HUDEP-2 (cell line): ENCODE measurements at regions not wholly inside any gene's neighbourhood (a gene's known extent, or its start where the extent isn't known, plus 50 kb on each side); places are given as distances from the start of the nearest gene placed in this dataset.
"Not testable (repeated sequence)": the region's sequence is repeated elsewhere in the genome, so short reads cannot be mapped to it uniquely, and the experiment has no call there.

Experiments
- DNase-seq, 76 experiments: peaks; one replicate each; lab custom pipeline; 2025; ENCODE audit not compliant: unreplicated experiment in 76 of 76; lab: John Stamatoyannopoulos, UW

DNA sequence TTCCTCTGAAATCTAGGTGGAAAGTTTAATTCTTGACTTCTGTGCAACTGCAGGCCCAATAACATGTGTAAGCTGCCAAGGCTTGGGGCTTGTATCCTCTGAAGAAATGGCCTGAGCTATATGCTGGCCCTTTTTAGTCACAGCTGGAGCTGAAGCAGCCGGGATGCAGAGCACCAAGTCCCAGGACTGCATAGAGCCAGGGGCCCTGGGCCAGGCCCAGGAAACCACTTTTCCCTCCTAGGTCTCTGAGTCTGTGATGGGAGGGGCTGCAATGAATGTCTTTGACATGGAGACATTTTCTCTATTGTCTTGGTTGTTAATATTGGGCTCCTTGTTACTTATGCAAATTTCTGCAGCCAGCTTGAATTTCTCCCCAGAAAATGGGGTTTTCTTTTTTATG, 588.5 kb downstream of the CENPC start:
- DNase-seq: no peak

DNA sequence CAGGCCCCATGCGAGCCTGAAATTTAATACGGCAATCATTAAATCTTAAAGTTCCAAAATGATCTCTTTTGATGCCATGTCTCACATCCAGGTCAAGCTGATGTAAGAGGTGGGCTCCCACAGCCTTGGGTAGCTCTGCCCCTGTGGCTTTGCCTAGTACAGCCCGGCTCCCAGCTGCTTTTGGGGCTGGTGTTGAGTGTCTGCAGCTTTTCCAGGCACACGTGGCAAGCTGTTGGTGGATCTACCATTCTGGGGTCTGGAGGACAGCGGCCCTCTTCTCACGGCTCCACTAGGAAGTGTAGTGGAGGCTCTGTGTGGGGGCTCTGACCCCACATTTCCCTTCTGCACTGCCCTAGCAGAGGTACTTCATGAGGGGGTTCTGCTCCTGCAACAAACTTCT, 588.9 kb downstream of the CENPC start:
- no peak for DNase-seq

DNA sequence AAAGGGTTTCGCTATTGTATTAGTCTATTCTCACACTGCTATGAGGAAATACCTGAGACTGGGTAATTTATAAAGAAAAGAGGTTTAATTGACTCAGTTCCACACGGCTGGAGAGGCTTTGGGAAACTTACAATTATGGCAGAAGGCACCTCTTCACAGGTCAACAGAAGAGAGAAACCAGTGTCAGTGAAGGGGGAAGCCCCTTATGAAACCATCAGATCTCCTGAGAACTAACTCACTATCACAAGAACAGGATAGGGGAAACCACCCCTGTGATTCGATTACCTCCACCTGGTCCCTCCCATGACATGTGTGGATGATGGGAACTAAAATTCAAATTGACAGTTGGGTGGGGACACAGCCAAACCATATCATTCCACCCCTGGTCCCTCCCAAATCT, 589.5 kb downstream of the CENPC start:
- no peak for DNase-seq

DNA sequence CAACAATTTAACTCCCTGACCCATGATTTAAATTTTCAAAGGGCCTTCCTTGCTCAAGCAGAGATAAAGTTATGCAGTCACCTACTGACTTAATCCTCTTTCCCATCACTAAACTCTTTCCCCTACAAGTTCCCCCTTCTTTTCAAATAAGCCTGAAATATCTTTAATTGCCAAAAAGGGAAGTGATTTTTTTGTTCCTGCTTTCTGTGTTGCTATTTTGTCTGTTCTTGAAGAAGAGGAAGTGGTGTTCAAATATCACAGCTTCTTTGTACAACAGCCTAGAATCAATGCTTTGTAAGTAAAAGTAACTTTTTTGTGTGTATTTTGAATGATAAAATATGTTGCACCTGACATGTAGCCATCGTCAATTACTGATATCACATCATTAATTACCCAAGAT, 595.9 kb downstream of the CENPC start:
- no peak for DNase-seq

DNA sequence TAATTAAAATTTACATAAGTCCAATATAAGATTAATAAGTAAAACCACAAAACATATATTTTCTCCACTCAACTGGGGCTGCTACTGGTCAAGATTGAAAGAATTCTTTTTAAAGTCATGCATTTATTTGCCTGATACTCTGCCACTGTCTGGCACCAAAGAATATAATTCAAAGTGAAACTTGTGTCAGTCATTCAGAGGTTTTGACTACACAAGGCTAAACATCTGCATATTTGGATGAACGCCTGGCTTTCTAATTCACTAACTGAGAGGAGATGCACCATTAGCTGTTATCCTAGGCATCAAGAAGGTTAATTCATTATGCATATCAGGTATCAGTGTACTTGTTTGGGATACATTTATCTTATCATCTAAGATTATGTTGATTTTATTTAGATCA, 598.5 kb downstream of the CENPC start:
- no peak for DNase-seq

DNA sequence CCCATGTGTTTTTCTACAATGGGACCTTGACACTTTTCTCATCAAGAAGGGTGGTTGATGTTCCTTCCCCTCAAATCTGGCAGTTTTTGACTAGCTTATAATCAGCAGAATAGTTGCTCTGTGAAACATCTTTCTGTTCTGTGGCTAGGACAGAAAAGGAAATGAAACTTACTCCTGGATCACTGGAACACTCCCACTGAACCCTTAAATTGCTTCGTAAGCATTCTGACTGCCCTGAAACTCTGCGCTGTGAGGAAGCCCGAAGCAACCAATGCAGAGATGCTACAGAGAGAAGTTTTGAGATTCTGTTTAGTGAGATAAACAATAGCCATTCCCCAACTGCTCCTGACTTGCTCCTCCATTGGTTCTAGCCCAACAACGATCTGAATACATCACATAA, 602.2 kb downstream of the CENPC start:
- DNase-seq: no peak

DNA sequence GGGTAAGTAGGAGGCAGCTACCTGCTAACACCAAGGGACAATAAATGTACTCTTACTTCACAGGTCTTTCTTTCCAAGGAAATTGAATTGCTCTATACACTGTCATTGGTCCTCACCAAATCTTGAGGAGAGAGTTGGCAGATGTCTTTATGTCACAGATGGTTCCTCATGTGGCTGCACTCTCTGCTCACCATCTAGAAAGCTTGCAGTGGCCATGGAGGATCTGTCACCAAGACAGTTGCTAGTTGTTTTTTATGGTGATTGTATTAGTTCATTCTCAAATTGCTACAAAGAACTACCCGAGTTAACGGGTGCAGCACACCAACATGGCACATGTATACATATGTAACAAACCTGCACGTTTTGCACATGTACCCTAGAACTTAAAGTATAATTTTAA, 613.3 kb downstream of the CENPC start:
- DNase-seq: not testable (repeated sequence)

DNA sequence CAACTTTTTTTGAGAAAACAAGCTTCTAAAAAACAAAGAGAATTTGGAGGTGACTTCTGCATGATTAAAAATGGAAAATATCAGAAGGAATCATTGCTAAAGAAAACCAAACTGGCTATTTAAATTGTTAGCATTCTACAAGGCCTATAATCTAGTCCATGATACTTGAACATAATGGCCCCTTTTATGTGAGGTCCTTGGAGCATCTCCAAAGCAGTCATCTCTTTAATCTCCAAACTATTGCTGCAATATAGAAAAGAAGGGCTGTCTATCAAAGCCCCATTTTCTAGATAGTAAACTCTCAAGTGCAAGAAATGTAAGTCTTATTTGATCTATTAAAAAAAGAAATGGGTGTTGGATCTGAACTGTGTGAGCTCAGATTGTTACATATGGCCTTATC, 615.1 kb downstream of the CENPC start:
- no peak for DNase-seq

DNA sequence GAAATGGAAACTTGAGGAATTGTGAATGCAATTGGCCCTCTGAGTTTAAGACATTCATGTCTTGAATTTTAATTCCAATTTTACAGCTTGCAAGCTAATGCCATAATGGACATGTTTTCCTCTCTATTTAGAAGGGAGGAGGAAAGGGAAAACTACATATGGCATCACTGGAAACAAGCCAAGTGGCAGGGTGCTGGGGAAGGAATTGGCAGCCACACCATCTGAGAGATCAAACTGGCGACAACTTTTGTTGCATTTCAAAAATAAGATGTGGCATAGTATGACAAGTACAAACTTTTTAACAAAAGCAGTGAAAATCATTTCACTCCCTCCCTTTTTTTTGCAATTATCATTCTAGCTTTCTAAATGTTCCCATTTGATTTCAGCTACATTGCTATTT, 615.6 kb downstream of the CENPC start:
- DNase-seq: no peak

DNA sequence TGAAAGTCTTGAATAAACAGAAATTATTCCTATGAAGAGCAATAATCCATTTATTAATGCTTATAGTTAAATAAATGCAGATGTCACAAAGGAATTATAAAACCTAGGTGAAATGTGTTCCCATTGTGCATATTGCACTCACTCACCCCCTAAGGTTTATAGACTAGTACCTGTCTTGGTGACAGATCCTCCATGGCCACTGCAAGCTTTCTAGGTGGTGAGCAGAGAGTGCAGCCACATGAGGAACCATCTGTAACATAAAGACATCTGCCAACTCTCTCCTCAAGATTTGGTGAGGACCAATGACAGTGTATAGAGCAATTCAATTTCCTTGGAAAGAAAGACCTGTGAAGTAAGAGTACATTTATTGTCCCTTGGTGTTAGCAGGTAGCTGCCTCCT, 616.4 kb downstream of the CENPC start:
- not testable (repeated sequence) for DNase-seq

DNA sequence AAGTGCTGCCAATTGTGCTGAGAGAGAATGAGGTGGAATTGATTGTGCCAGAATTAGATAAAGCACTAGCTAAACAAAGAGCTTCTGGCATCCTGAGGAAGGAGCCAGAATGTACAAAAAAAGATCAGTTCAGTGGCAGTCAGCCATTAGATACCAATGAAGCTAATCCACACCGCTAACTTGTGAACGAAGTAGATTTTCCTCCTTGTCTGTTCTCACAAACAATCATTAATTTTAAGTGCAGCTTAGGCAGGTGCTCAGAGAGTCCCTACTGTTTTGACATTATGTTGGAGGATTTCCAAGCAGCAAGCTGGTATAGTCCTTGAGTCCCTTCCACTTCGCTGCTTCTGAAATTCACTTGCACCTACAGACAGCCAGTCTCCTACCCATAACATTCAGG, 617.4 kb downstream of the CENPC start:
- no peak for DNase-seq

DNA sequence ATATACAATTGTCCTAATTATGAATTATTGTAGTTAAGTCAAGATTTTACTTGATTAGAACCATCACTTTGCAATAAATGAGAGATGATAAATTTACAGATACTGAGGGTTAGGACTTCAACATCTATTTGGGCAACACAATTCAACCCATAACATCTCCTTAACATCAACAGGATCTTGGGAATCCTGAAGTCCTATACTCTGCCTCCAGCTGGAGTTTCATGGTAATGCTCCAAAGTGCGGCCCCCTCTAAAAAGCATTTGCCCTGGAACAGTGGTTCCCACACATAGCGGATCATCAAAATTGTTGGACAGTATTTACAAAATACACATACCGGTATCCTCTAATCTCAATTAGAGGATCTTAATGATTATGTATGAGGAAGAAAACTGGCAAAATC, 618.6 kb downstream of the CENPC start:
- no peak for DNase-seq

DNA sequence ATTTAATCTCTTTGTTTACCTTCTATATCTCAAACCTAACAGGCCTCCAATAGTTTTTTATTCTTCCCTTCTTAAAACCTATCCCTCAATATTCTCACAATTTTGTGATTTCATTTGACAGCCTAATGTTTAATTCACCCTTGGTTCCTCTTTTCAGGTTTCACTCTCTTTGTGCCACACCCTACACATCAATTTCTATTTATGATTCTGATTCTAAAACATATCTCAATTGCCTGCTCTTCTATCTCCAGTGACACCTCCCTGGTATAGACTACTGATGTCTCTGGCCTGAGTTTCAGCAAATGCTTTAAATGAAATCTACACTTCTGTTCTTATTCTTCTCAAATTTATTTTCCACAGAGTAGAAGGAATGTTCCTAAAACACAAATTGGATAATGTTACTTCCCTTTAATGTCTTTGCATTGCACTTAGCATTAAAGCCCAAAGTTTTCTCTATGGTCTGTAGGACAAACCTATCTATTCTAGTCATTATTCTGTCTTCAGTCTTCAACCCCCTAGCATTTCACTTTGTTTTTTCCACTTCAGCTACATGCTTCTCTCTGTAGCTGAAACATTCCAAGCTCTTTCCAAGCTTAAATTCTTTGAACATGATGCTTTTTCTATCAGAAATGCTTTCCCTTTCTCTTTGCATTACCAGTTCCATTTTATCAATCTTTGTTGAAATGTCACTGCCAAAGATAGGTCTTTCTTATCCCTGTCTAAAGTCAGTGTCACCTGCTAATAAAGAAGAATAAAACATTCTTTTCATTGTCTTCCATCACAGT, 622.0 kb downstream of the CENPC start:
- no peak for DNase-seq

DNA sequence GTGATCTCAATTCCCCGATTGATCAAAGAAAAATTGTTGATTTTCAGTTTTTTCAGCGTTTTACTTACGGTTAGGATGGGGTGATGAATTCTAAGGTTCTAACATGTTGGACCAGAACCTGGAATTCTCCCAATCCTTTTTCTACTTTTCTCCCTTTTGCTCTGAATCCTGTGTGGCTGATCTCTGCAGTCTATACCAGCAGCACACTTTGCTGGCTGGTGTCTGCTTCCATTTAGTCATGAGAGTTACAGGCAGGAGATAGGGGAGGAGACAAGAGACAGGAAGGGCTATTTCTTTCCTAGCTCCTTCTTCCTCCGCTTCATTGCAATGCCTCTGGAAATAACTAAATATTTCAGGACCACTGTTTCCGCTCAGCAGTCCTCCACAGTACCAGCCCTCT, 623.9 kb downstream of the CENPC start:
- no peak for DNase-seq

DNA sequence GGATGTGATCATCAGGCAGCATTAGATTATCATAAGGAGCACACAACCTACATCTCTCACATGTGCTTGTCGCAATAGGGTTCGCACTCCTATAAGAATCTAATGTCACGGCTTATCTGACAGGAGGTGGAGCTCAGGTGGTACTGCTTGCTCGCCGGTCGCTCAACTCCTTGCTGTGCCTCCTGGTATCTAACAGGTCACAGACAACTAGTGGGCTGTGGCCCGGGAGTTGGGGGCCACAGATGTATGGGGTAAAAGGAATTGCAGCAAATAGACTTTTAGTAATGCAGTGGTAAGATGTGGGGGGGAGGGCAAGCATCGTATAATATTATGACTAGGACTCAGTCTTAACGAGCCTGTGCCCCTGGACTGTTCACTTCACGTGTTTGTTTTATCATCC, 624.8 kb downstream of the CENPC start:
- no peak for DNase-seq

DNA sequence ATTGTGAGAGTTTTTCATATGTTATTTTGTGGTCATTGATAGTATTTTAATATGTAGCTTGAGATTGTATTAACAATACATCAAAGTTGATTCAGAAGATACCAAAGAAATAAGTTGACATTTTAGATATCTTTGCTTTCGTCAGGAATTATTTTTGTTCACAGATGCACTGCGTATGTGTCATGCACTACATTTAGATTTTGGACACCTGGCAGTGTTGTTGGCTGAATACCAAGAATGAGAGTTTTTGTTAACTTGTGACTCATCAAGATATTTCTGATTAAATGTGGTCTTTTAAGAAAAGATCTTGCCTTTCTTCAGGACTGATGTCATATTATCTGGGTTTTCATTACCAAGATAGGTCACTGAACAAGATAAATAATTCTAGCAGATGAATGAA, 633.4 kb downstream of the CENPC start:
- no peak for DNase-seq

DNA sequence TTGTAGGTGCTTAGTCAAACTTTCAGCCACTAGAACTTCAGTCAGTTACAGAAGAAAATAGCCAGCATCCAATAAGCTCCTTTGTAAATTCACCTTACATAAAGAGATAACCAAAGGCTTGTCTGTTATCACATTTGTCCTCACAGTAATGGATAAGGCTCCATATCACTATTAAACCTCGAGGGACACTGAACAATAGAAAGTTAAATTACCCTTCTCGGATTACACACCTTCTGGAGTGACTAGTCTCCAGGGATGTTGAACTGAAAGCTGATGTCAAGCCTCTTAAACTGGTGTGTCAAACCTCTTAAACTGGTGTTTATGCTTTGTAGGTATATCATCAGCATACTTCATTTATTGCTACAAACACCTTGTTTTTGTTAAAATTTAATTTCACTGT, 639.0 kb downstream of the CENPC start:
- no peak for DNase-seq

DNA sequence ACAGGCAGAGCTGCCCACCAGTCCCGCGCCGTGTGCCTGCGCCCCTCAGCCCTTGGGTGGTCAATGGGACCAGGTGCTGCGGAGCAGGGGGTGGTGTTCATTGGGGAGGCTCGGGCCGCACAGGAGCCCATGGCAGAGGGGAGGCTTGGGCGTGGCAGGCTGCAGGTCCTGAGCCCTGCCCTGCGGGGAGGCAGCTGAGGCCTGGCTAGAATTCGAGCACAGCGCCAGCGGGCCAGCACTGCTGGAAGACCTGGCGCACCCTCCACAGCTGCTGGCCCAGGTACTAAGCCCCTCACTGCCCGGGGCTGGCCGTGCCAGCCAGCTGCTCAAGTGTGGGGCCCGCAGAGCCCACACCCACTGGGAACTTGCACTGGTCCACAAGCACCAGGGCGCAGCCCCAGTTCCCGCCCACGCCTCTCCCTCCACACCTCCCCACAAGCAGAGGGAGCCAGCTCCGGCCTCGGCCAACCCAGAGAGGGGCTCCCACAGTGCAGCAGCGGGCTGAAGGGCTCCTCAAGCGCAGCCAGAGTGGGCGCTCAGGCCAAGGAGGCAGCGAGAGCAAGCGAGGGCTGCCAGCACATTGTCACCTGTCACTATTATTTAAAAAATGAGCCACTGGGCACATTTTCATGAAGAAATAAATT, 645.8 kb downstream of the CENPC start:
- no peak for DNase-seq

DNA sequence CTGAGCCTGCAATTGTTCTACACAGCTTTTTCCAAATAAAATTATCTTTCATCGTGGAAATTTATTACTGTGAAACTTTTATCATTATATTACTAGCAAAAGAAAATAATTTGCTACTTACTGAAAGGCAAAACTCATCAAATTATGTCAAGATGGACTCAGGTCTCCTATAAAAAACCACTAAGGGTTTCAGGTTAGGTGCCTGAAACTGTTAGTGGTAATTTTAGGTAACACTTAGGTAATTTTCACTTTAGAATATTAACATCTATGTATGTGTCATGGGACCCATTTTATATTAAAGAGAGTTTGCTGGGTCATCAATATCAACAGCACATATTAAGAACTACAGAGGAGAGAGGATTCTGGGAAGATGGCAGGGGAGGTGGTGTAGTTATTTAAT, 651.5 kb downstream of the CENPC start:
- DNase-seq: no peak

DNA sequence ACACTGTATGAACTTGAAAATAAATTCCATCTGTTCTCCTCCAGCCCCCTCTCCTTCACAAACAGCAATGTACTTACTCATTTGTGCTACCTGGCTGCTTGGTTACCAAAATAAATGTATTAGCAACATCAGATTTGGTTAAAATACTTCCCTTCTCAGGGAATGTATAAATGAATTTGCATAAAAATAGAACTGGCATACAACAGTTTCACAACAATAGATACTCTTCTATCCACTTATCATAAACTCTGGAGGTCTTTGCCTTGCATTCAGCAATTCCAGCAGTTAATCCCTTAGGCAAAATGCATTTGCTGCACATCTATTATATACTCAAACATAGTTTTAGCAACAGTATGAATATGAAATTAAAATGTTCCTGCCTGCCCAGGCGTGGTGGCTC, 658.2 kb downstream of the CENPC start:
- DNase-seq: no peak

DNA sequence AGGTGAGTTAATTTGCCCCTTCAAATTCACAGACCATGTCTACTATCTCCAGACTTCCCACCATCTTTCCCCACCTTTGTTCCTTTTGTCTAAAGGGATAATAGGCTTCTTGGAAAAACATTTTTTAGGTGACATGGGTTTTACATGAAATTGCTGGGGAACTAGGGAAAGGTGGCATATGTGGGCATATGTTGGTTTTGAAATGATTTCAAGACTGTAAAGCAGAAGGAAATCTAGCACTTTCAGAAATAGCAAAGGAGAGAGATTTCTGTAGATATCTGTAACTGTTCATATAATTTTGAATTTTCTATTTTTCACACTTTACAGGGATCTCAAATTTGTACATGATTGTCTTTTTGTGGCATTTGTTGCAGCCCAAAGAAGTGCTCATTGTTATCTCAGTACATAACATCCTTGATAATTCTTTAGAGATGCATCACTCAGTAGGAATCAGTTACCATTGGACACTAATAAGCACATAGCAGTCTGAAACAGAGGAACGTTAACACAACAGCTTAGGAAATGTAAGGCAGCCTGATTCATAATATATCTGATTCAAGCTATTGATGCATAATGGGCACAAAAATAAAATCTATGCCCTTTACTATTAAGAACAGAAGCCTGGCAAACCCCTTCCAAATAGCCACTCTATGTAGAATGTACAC, 659.7 kb downstream of the CENPC start:
- no peak for DNase-seq

DNA sequence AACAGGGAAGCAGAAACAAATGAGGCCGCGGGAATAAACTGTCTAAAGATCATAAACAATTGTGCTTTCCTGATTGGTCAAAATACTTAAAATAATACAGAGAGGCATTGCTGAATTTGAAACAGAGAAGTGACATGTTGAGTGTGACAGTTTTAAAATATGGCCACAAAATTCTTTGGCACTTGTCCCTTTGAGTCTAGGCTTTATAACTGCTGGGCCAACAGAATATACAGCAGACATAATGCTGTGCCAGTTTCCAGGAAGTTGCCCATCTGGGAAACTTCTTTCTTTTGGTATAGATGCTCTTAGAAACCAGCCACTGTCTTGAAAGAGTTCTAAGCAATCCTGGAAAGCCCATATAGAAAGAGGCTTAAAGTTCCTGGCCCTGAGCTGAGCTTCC, 668.4 kb downstream of the CENPC start:
- no peak for DNase-seq
